Activated CD4-positive, alpha-beta T cell treated with anti-CD3 and anti-CD28 coated beads for 48 hours (primary cell): ENCODE measurements at regions not wholly inside any gene's neighbourhood (a gene's known extent, or its start where the extent isn't known, plus 50 kb on each side); places are given as distances from the start of the nearest gene placed in this dataset.
"Not testable (repeated sequence)": the region's sequence is repeated elsewhere in the genome, so short reads cannot be mapped to it uniquely, and the experiment has no call there.

Experiments
- DNase-seq: peaks from one replicate; pipeline ENCODE4 v3.0.0-alpha.2; 2020

DNA sequence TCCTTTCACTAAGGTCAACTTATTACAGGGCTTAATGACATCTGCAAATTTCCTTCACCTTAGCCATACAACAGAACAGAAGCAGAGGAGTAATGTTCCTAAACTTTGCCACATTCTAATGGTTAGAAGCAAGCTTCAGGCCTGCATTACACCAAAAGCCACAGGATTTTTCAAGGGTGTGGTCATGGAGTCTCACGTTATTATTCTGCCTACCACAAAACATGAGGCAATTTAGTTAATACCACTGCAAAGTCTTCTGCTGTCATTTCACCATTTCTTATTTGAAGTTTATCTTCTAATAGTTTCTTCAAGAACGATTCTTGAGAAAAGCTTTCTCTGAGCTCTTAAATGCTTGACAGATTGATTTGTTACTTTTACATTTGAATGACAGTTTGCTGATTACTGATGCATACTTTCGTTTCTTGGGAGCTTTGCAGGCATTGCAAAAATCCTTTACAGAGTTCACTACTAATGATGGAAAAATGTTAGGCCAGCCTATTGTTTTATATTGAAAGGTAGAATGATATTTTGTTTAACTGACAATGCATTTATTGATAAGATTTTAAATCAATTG lies 1257.1 kb downstream of the NSUN3 start:
- DNase-seq = no peak

DNA sequence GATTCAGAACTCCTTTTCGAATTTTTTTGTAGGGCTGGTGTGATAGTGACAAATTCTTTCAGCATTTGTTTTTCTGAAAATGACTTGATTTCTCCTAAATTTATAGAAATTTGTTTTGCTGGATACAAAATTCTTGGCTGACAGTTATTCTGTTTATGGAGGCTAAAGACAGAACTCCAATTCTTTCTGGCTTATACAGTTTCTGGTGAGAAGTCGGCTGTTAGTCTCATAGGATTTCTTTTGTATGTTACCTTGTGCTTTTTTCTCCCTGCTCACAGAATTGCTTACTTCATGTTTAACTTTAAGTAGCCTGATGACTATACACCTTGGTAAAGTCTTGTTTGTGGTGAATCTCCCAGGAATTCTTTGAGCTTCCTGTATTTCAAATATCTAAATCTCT lies 1264.6 kb downstream of the NSUN3 start:
- DNase-seq = no peak

DNA sequence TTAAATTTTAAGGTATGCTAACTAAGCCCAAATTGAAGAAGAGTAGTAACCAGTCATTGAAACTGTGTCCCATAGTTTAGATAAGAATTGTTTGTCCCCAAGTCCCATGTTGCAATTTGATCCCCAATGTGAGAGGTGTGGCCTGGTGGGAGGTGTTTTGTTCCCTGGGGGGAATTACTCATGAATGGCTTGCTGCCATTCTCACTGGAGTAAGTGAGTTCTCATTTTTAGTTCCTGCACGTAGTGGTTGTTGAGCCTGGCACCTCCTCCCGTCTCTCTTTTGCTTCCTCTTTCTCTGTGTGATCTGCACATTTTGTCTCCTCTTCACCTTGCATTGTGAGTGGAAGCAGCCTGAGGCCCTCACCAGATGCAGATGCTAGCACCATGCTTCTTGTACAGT lies 1271.0 kb downstream of the NSUN3 start:
- DNase-seq = no peak

DNA sequence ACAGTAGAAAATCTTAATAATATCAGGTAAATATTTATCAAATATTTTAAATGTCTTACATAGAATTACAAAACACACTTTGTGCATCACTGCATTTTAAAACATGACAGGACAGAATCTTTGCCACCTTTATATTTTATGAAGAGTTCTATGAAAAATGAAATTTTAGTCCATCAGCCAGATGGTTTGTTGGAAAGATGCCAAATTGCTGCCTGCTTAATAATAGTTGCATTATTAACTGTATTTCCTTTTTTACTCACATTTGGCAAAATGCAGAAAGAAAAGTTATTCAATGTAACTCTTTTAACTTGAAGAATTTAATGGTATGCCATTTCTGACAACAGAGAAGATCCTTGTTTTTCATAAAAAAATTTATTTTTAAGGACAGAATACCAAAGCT lies 1271.6 kb downstream of the NSUN3 start:
- no peak for DNase-seq

DNA sequence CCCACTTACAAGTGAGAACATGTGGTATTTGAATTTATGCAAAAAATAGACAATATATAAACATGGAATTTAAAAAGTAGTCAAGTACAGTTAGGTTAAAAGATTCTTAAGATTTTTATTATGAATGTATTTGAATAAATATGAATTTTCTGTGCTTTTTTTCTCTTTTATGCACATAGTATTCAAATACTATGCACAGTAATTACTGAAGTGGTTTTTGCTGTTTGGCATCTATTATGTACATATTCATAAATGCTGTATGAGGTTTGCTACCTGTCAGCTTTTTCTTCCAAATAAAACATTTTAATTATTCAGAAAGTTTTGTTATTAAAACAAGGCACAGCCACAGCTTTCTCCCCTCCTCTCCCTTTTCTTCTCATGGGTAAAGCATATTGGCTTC lies 1272.7 kb downstream of the NSUN3 start:
- no peak for DNase-seq

DNA sequence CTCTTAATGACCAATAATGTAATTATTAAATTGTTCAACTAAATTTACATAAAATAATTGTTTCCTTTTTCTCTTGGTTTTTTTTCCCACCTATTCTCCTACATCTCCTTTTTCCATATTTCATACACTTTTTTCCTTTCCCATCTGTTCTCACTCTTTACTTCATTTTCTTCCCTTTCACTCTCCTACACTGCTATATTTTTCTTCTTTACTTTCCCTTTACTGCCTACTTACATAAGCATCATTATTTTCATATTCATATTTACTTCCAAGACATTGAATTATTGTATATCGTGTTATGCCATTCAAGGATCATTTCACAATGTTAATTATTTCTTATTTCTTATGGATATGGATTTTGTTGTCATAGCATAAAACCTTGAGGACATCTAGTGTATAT lies 1275.6 kb downstream of the NSUN3 start:
- DNase-seq = no peak

DNA sequence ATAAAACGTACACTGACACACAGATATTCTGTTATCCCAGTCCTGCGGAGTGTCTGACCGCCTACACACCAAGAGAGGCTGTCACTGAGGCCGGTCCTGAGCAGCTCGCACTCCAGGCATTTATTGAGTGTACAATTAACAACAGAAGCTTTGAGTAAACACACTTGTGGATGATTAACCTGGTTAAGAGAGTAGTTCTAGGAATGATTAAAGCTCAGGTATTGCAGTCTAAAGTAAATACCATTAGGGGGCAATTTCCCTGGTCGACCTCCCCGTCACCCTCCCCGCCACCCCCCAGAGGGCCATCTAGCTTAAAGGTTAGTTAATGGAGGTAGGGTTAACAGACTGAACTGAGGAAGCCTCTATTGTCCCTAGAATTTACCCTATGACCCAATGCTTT lies 1278.5 kb downstream of the NSUN3 start:
- DNase-seq = no peak

DNA sequence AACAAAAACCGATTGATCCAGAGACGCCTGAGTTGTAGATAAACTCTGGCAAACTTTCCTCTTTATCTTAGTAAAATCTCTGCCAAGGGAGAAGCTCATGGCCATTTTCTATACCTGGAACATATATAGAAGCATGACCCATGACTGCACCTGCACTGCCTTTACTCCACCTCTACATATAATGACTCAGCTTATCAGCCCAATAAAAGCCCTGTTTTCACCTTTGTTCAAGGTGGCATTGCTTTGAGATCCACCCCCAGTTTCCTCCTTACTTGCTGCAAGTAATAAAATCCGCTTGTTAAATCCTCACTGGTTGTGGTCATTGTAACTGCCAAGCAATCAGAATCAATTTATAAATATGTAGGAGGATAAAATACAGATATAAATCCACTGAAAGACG lies 1280.4 kb downstream of the NSUN3 start:
- no peak for DNase-seq

DNA sequence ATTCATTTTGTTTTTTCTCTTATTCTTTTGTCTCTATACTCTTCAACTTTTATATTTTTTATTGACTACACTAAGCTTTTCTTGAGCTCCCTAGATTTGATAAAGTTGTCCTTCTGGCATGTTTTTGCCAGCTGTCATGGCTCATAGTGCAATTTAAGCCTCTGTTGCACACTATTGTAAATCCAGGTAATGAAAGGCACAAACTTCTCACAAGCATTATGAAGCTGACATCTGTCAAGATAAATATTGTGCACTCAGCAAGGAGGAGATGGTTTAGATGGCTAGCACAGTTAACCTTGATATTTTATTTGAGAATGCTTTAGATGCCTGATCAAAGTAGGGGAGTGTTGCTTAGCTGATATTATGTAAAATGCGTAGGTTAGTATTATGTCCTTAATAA lies 1280.9 kb downstream of the NSUN3 start:
- no peak for DNase-seq

DNA sequence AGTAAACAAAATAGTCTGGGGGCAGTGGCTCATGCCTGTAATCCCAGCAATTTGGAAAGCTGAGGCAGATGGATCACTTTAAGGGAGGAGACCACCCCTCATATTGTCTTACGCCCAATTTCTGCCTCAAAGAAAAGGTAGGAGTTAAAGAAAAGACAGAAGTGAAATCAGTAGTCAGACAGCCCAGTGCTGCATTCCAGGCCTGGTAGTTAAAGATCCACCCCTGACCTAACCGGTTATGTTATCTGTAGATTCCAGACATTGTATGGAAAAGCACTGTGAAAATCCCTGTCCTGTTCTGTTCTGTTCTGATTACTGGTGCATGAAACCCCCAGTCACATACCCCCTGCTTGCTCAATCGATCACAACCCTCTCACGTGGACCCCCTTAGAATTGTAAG lies 1285.1 kb downstream of the NSUN3 start:
- DNase-seq = not testable (repeated sequence)

DNA sequence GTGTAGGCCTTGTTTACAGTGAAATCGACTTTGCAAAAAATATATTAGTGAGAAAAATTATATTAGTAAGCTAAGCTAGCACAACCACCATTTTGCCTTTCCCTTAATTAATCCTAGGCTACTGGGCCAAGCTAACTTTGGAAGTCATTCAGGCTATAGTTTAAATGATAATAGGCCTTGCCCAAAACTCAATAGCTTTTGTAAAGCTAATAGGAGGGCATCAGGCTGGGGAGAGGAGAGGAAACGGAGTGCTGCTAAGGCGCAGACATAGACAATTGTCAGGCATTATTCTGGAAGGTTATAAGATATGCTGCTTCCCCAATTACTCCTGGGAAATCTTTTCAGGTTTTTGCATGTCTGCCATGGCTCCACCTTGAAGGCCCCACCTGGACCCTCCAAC lies 1286.0 kb downstream of the NSUN3 start:
- DNase-seq = no peak

DNA sequence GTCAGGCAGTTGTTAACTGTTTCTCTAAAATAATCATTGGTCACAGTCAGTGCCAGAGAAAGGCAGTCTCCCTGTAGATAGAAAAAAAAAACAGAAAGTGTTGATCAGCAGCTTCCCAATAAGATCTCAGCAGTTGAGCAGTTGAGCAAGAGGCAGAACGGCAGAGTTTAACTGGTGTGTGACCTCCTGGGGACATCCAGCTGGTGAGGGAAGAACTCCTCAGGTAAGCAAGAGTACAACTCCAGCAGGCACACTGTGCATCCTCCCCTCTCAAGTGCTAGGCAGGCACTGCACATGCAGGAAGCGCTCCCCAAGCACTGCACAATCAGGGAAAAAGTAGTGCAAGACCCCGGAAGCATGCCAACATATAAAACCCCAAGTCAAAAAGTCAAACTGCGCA lies 1287.2 kb downstream of the NSUN3 start:
- no peak for DNase-seq

DNA sequence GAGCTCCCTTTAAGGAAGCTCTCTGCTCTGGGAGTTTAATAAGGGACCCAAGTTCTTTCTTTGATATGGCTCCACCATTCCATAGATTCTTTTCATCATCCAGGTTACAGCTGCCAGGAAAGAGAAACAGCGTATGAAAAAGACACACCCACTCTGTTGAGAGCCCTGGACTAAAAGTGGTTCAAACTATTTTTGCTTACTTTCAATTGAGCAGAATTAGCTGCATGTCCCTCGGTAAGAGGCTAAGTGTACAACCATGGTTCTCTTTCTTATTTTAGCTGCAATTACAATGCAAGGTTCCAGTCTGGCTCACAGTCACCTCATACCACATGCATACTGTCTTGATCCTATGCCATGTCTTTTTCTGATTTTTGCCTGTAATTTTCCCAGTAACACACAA lies 1288.3 kb downstream of the NSUN3 start:
- no peak for DNase-seq

DNA sequence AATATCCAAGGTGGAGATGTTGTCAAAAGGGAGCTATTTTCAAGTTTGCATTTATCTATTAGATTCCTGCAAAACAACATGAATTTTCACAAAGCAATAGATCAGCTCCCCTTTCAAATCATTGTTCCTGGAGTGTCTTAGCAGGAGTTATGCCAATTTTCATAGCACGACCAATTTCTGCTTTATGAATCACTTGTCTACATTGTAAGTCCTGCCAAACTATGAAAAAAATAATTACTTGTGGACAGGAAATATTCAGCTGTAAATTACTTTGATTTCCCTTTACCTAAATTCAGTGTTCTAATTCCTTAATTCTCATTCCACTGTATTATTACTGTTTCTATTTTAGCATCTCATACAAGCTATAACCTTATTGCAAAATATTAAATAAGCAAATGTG lies 1289.6 kb downstream of the NSUN3 start:
- no peak for DNase-seq

DNA sequence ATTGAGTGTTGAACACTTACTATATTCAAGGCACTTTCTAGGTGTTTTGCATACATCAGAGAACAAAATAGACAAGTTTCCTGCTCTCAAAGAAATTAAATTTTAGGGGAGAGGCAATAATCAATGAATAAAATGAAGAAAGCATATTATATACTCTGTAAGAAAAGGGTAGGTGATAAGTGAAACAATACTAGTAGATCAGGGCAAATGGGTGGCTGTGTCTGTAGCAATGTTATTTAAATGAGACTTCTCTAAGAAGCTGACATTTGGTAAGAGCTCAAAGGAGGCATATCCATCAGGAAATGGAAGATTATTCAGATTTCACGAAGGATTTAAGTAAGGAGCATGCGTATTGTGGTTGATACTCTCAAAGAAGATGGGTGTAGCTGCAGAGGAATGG lies 1291.6 kb downstream of the NSUN3 start:
- no peak for DNase-seq

DNA sequence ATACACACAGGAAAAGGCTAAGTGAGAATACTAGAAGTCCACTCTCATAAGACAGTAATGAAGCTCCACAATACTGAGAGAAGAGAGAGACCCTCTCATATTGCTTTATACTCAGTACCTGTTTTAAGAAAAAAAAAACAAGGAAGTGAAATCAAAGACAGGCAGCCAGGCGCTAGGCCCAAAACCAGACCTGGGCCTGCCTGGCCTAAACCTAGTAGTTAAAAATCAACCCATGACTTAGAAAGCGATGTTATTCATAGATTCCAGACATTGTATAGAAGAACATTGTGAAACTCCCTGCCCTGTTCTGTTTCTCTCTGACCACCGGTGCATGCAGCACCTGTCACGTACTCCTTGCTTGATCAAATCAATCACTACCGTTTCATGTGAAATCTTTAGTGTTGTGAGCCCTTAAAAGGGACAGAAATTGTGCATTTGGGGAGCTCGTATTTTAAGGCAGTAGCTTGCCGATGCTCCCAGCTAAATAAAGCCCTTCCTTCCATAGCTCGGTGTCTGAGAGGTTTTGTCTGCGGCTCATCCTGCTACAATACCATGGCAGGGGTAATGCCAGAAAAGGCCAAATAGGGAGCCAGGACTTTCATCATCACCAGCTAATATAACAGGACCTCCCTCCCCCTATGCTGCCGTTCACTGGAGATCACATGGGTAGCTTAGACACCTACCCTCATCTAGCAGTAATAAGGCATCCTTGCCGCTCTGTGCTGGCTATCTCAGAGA lies 1294.1 kb downstream of the NSUN3 start:
- DNase-seq = no peak

DNA sequence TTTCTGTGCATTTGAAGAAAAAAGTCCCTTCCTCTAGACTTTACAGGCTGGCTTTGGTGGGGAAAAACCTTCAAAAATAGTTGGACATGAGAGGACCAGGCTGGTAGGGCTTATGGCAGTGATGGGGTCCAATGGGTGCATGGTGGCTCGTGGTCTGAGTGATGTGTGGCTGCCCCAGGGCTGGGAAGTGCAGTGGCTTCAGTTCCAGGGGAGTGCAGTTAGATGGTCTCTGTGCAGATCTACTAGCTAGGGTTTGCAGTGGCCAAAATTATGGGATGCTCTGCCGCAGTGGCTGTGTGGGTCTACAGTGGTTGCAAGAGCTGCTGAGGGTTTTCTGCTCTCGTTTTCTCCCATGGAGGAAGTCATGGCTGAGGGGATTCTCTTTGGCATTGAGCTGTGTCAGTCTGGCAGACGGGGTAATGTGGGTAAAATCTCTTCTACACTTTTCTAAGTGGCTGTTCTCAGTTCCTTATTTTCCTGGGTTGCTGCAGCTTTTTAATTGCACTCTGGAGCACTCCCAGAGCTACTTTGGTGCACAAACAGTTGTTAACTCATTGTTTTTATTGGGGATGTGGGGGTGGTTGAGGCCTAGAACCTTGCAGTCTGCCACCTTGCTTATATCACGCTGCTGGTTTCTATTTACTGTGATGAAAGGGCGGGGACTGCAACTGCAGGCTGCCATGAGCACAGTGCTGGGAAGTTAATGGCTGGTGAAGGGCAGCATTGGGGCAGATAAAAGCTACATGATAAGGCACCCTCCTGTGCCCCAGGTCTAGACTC lies 1324.6 kb downstream of the NSUN3 start:
- DNase-seq = no peak

DNA sequence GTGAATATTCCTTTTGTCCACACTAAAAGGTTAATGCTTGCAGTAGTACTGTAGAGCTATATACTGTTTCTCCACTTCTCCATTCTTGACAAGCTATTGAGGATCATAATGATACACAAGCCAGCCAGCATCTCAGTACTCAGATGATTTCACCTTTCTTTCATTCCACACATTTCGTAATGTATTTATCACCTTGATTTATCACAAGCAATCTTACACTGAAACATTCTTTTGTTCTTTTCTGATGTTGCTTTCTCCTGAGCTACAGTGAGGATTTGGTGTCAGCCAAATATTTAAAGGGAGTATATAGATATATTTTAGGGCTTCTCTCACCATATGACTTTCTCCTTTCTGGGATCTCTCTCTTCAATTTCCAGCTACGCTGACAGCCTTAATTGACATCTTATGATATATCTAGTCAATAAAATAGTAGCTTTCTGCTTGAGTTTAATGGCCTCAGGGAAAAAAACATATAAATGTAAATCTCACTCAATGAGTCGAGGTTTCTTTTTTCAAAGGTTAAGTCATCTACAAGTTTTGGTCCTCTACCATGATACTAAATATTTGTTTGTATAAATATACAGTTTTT lies 1327.0 kb downstream of the NSUN3 start:
- DNase-seq = no peak

DNA sequence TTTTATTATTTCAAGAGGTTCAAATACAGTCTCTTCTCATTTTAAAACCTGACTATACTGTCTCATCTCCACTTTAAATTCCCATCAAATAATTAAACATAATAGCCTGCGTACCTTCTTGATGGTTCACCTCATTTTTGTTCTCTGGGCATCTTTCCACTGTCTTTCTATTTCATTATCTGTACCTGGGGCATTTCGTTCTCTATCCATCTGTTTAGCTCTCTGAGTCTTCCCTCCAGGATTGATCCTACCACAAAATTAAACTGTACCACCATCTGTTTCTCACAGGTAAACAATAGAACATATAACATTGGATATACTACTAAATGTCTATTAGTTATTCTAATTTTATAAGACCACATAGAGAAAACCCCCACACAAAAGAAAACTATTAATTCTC lies 1331.4 kb downstream of the NSUN3 start:
- DNase-seq = no peak

DNA sequence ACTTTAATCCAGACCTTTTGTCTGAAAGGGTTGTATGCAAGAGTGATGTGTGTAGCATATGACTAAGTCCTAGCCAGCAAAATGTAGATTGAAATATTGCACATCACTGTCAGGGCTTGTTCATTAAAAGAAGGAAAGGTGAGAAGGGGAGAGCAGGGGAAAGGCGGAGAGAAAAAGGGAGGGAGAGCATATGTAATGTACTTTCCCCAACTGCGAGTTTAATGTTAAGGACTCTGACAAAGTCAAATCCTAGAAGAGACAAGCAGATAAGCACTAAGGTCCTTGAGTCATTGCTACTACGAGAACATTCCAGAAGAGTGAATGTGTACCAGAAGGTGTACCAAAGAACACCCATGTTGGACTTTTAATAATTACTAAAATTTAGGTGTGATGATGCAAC lies 1336.7 kb downstream of the NSUN3 start:
- DNase-seq = no peak

DNA sequence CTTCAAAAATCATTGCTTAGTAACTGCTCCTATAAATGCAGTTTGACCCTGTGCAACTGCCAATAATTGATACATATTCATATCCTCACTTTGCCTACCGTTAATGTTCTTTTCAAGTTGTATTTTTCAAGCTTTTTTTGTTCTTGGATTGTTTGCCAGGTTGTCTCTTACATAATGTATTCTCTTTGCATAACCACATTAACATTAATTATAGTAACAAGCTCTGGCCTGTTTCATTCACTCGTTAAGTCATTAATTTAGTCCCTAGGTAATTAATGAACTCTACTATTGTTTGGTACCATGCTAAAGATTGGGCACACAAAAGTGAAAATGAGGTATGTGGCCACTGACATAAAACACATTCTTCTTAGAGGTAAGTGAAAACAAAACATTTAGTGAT lies 1338.8 kb downstream of the NSUN3 start:
- no peak for DNase-seq

DNA sequence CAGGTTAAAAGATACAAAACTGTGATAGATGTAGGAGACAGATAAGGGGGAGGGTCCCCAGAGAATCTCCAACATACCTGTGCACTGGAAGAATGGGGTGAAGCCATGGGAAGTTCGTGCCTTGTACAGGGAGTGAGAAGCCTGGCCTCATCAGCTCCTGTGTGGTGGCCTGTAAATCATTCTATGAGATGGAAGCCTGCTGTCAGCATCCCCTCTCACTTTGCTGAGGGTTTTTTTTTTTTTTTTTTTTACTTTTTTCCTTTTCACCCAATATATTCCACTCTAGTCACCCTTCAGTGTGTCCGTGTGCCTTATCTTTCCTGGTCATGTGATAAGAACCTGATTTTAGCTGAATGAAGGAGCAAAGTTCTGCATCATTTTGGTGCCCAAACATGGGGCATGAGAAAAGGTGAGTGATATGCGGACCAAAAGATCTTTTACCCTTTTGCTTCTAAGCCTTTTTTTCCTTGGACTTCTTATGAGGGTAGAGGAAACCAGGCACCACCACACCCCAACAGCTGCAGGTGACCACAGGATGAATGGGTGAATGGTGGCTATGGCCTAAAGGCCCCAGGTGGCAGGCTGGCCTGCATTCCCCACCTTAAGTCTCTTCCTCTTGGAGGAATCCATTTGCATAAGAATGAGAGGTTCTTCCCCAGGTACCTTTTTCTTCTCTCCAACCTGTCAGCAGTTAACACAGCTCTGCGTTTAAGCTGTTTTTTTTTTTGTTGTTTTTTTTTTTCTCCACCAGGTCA lies 1345.0 kb downstream of the NSUN3 start:
- no peak for DNase-seq

DNA sequence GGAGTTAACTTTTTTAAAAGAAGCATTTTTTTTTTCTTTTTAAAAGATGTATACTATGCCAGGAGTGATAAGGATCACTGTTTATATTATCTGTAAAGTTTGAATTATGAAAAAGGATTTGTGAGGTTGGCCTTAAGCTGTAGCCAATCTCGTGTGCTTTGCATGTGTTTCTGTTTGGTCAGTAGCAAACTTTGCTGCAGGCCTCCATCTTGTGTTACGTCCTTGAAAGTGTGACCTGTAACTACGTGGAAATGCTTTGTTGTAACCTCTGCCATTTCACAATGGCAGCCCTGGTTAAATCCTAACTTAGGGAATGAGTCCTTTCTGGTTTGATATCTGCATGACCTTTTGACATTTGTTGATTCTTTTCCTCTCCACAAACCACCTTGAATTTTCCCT lies 1345.6 kb downstream of the NSUN3 start:
- no peak for DNase-seq
